NCI-H2196 treated with DMSO at 0.1 percent for 48 hours (cell line): ENCODE measurements at regions not wholly inside any gene's neighbourhood (a gene's known extent, or its start where the extent isn't known, plus 50 kb on each side); places are given as distances from the start of the nearest gene placed in this dataset.
"Not testable (repeated sequence)": the region's sequence is repeated elsewhere in the genome, so short reads cannot be mapped to it uniquely, and the experiment has no call there.

Experiments used
- DNase-seq: peaks from one replicate; lab custom pipeline; 2025; ENCODE audit not compliant: unreplicated experiment; lab: John Stamatoyannopoulos, UW

GRCh38 chr5:25405850-25406249 is 761.1 kb upstream of the CDH10 start:
- DNase-seq, result no peak

DNA sequence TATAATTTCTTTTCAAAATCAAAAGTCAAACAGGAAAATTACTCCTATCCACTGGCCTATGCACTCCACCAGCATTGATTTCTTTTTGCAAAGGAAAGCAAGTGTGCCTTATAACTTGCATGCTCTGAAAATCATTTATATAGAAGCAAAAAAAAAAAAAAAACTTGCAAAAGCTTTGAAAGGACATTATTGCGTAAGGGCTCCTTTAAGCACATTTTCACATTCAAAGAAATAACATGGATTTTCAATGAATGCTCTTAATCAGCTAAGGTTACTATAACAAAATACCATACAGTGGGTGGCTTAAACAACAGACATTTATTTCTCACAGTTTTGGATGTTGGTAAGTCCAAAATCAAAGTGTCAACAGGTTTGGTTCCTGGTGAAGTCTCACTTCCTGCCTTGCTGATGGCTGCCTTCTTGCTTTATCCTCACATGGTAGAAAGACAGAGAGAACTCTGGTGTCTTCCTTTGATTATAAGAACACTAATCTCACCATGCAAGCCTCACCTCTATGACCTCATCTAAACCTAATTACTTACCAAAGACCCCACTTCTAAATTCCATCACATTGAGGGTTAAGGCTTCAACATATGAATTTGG is 755.2 kb upstream of the CDH10 start:
- no peak for DNase-seq

GRCh38 chr5:25393957-25394356 is 749.2 kb upstream of the CDH10 start:
- no peak for DNase-seq

- no peak for DNase-seq
Observed at GRCh38 chr5:25393256-25393655, 748.5 kb upstream of the CDH10 start.

- no peak for DNase-seq
Observed at GRCh38 chr5:25387953-25388352, 743.2 kb upstream of the CDH10 start.

- no peak for DNase-seq
Observed at GRCh38 chr5:25362799-25363198, 718.0 kb upstream of the CDH10 start.

DNA sequence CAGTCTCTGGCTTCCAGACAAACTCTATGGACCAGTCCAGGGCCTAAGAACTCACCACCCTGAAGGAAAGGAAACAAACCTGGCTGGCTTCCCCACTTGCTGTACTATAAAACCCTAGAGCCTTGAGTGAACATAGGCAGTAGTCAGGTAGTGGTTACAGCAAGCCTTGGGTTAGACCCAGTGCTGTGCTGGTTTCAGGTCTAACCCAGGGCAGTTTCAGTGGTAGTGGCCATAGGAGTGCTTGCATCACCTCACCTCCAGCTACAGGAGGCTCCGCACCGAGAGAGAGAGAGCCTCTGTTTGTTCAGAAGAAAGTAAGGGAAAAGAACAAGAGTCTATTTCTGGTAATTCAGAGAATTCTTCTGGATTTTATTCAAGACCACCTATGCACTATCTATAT is 714.1 kb upstream of the CDH10 start:
- no peak for DNase-seq

DNA sequence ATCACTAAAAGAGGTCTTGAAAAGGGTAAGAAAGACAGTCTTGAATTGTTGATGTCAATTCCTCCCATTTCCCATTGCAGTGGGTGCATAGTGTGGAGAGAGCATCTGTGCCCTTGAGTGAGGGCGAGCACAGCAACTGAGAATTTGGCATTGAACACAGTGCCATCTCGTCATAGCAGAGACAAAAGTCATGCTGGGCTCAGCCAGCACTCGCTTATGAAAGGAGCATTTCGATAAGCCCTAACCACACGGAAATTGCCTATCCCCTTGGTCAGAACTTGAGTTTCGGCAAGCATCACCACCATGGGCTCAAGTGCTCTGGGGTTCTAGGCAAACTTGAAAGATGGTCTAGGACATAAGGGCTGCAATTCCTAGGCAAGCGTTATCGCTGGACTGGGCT is 712.8 kb upstream of the CDH10 start:
- no peak for DNase-seq

- no peak for DNase-seq
Observed at GRCh38 chr5:25349746-25350145, 705.0 kb upstream of the CDH10 start.

DNA sequence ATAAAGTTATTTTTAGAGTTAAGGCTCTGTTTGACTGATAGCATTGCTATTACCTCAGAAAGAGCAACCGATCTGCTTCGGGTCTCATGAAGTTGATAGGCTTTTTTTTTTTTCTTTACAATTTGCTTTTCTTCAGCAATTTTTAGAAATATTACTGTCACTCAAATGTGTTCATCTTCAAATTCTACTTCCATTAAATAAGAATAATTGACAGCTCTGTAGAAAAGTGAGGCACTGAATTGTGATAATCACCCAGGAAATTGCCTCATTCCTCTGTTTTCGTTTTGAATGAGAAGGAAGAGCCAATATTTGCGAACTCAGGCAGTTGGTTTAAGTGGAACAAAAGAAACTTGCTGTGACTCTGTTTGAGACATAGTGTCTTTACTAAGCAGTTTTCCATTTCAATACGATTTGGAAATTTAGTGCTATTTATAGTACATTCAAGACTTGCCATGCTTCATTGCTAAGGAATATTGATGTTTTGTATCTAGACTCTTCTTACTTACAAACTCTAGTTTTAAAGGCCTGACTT is 700.5 kb upstream of the CDH10 start:
- DNase-seq, result no peak

GRCh38 chr5:25339541-25339940 is 694.8 kb upstream of the CDH10 start:
- no peak for DNase-seq

GRCh38 chr5:25334350-25334749 is 689.6 kb upstream of the CDH10 start:
- DNase-seq, result no peak

- DNase-seq, result no peak
Observed at GRCh38 chr5:25330721-25331120, 685.9 kb upstream of the CDH10 start.

DNA sequence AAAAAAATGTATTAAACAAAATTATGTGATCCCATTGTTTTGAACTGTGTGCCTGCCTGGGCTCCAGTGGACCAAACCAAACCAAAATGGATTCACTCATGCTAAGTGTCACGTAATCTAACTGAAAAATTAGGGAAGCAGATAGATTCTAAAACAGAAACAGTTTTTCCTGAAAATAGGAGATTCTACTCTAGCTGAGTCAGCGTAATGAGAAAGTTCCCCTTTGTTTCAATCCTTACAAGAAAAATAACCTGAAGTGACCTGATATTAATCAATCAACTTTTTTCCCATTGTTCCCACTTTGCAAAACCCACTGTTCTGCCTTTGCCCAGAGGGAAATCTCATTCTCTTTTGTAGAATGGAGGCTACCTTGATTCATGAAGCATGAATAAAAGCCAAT is 682.4 kb upstream of the CDH10 start:
- DNase-seq, result no peak

GRCh38 chr5:25301836-25302235 is 657.1 kb upstream of the CDH10 start:
- no peak for DNase-seq

- no peak for DNase-seq
Observed at GRCh38 chr5:25295067-25295466, 650.3 kb upstream of the CDH10 start.

DNA sequence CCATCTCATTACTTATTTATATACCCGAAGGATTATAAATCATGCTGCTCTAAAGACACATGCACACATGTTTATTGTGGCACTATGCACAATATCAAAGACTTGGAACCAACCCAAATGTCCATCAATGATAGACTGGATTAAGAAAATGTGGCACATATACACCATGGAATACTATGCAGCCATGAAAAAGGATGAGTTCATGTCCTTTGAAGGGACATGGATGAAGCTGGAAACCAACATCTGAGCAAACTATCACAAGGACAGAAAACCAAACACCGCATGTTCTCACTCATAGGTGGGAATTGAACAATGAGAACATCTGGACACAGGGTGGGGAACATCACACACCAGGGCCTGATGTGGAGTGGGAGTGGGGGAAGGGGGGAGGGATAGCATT is 645.0 kb upstream of the CDH10 start:
- not testable (repeated sequence) for DNase-seq

DNA sequence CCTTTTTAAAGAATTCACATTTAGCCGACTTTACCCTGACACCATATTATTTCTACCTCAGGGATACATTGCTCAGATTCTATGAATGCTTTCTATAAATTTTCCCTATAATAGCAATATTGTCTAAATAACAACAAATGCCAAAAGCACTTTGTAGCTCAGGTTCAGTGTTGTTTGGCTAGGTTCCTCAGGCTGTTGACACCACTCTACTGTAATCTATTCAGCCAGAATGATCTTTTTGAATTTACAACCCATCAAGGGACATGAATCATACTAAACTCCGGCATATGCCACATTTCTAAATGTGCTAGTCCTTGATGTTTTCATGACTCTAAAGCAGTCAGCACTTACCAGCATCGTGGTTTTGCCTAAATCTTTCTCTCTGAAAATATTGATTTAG is 641.5 kb upstream of the CDH10 start:
- DNase-seq, result no peak

- no peak for DNase-seq
Observed at GRCh38 chr5:25285136-25285535, 640.4 kb upstream of the CDH10 start.

GRCh38 chr5:25263507-25263906 is 618.7 kb upstream of the CDH10 start:
- not testable (repeated sequence) for DNase-seq

DNA sequence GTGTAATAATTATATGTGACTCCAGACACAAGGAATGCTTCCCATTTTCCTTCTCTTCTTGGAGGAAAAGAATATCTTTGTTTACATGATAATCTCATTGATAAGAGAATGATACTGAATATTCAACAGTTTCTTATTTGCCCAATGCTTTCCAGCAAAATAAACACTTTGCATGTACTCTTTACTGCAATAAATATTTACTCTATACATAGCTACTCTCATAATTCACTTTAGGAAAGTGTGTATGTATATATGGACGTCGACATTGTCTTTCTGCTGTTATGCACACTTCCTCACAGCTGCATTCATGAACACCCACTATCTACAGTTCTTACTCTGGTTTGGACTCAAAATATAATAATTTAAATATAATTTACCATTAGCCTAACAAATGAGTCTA is 617.4 kb upstream of the CDH10 start:
- no peak for DNase-seq

DNA sequence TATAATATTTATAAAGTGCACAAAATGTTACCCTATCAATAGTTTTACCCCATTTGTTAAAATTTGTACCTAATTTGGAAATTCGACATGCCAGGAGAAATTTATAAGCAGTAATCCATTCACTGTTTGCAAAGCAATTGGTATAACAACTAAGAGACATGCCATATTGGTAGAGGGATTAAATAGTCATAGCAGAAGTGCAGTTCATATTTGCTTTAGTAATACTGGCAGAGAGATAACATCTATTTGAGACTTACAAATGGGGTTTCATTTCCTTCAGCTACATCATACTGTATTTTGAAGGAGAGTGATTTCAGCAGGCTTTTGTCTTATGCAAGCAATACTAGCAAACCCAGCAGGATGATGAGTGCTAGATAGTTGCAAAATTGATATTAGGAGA is 610.4 kb upstream of the CDH10 start:
- no peak for DNase-seq

GRCh38 chr5:25241981-25242380 is 597.2 kb upstream of the CDH10 start:
- no peak for DNase-seq
